CD4-positive, CD25-positive, alpha-beta regulatory T cell (primary cell): ENCODE measurements at regions not wholly inside any gene's neighbourhood (a gene's known extent, or its start where the extent isn't known, plus 50 kb on each side); places are given as distances from the start of the nearest gene placed in this dataset.

Experiments used
- ATAC-seq, 2 donors: fragments of 150-1000 bp; cut with Tn5 transposase; one replicate each; pipeline ENCODE4 v1.10.0; 2021; ENCODE audit warnings: low read depth in 2 of 2, moderate number of reproducible peaks in 2 of 2, moderate library complexity in 1 of 2
- DNase-seq, 3 donors: peaks; one replicate each; pipeline versions ENCODE4 v3.0.0 to v3.0.0-alpha.2; 2012 to 2022; ENCODE audit warnings: mixed read lengths in 1 of 3
- H3K27ac ChIP-seq: one replicate; pipeline ENCODE4 v1.7.0; 2013; ENCODE audit warnings: mild to moderate bottlenecking, low read length; ENCODE audit not compliant: insufficient read depth, poor library complexity, severe bottlenecking
- H3K27me3 ChIP-seq: one replicate; pipeline ENCODE4 v1.7.0; 2013; ENCODE audit warnings: low read length; ENCODE audit not compliant: control insufficient read depth, insufficient read depth
- H3K36me3 ChIP-seq: one replicate; pipeline ENCODE4 v1.7.0; 2013; ENCODE audit warnings: mild to moderate bottlenecking, low read length, moderate library complexity; ENCODE audit not compliant: control insufficient read depth, insufficient read depth
- H3K4me1 ChIP-seq: 2 replicates; pipeline ENCODE4 v1.7.0; 2013; ENCODE audit warnings: mild to moderate bottlenecking, low read length; ENCODE audit not compliant: insufficient read depth, control insufficient read depth, poor library complexity, severe bottlenecking
- H3K4me3 ChIP-seq: one replicate; pipeline ENCODE4 v1.7.0; 2013; ENCODE audit warnings: low read depth, mild to moderate bottlenecking, low read length, moderate library complexity
- H3K9me3 ChIP-seq, 2 experiments: 1 replicate in 1 of 2; 2 replicates in 1 of 2; pipeline ENCODE4 v1.7.0; 2013; ENCODE audit warnings: low read length in 2 of 2, mild to moderate bottlenecking in 1 of 2, moderate library complexity in 1 of 2; ENCODE audit not compliant: control insufficient read depth in 2 of 2
- H3K27ac Mint-ChIP-seq, 3 donors: one replicate each; pipeline ENCODE4 v1.8.0; 2020 to 2022; ENCODE audit warnings: mild to moderate bottlenecking in 3 of 3, mixed read lengths in 3 of 3, moderate library complexity in 2 of 3
- H3K27me3 Mint-ChIP-seq: one replicate; pipeline ENCODE4 v1.8.0; 2022; ENCODE audit warnings: mild to moderate bottlenecking, mixed read lengths
- H3K36me3 Mint-ChIP-seq: one replicate; pipeline ENCODE4 v1.8.0; 2020; ENCODE audit warnings: mixed read lengths
- H3K4me1 Mint-ChIP-seq, 4 donors: one replicate each; pipeline ENCODE4 v1.8.0; 2020 to 2022; ENCODE audit warnings: mixed read lengths in 4 of 4, mild to moderate bottlenecking in 1 of 4
- H3K4me3 Mint-ChIP-seq, 4 donors: one replicate each; pipeline ENCODE4 v1.8.0; 2020 to 2022; ENCODE audit warnings: mild to moderate bottlenecking in 4 of 4, mixed read lengths in 4 of 4, moderate library complexity in 3 of 4
- H3K9me3 Mint-ChIP-seq, 7 donors: one replicate each; pipeline ENCODE4 v1.8.0; 2020 to 2022; ENCODE audit warnings: mixed read lengths in 7 of 7, mild to moderate bottlenecking in 3 of 7, moderate library complexity in 2 of 7

DNA sequence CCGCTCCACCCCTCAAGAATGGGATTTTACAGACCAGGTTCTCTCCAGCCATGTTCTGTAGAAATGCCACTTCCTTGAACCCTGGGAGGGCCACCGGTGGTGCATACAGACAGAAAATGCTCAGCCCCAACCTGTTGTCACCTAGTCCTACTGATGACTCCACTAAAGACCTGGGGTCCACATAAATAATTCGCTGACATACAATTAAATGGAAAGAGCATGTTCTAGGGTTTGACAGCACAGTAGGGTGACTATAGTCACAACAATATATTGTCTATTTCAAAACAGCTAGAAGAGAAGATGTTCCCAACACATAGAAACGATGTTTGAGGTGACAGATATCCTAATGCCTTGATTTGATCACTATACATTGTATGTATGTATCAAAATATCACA, 155.6 kb upstream of the NEBL start:
- Mint-ChIP-seq H3K4me3 (no peak overlapping the region), H3K4me1 (peaks cover 10 to 47% (median 14%) of the 10 kb centered on the region in 4 donors)
- H3K36me3 ChIP-seq = no peaks in the 10 kb centered on the region

DNA sequence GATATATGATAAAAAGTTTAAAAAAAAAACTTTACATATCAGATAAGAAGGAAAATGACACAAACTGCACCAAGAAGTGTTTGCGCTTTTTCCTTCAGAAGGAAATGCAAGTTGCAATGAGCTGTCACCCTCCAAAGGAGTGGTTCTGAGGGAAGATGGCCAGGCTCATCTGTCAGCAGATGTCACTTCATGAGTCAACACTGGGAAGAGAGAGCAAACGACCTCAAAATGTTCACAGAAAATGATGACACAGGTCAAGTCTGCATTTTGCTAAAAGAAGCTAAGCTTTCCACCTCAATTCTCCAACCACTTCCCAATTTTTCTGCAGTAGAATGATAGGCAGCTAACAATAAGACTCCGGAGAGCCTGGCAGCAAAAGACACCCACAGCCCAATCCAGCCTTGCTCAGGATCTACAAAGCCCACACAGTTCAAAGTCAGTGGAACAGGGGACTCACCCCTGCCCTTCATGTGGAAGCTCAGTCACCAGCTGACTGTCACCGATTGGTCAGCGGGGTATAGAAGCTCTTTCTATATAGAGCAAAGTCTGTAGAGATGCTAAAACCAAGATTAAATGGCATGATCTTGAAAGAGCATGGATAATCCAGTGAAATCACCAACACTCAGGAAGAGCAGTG, 155.1 kb upstream of the NEBL start:
- H3K4me3 Mint-ChIP-seq = no peak overlapping the region
- H3K4me1 ChIP-seq = no peaks in the 10 kb centered on the region
- no peaks in the 10 kb centered on the region for H3K27me3 ChIP-seq
- H3K9me3 Mint-ChIP-seq = peaks cover 0 to 9% (median 2%) of the 10 kb centered on the region in 7 donors
- no peak overlapping the region for H3K4me3 ChIP-seq
- no peak for DNase-seq
- H3K36me3 Mint-ChIP-seq = no peaks in the 10 kb centered on the region
- H3K9me3 ChIP-seq = no peaks in the 10 kb centered on the region
- ATAC-seq = no peak
- H3K27me3 Mint-ChIP-seq = no peaks in the 10 kb centered on the region
- H3K27ac Mint-ChIP-seq = no peak overlapping the region
- H3K36me3 ChIP-seq = no peaks in the 10 kb centered on the region
- H3K4me1 Mint-ChIP-seq = peaks cover 10 to 47% (median 14%) of the 10 kb centered on the region in 4 donors
- no peak overlapping the region for H3K27ac ChIP-seq

More for the DNA sequence above, 155.6 kb upstream of the NEBL start:
- Histone ChIP-seq H3K4me3 (no peak overlapping the region), H3K27ac (no peak overlapping the region), H3K4me1 (no peaks in the 10 kb centered on the region), H3K9me3 (no peaks in the 10 kb centered on the region), H3K27me3 (no peaks in the 10 kb centered on the region)
- DNase-seq (no peak), ATAC-seq (no peak)
- no peak overlapping the region for H3K27ac Mint-ChIP-seq
- H3K27me3 Mint-ChIP-seq = no peaks in the 10 kb centered on the region
- H3K9me3 Mint-ChIP-seq = peaks cover 0 to 10% (median 2%) of the 10 kb centered on the region in 7 donors
- no peaks in the 10 kb centered on the region for H3K36me3 Mint-ChIP-seq

DNA sequence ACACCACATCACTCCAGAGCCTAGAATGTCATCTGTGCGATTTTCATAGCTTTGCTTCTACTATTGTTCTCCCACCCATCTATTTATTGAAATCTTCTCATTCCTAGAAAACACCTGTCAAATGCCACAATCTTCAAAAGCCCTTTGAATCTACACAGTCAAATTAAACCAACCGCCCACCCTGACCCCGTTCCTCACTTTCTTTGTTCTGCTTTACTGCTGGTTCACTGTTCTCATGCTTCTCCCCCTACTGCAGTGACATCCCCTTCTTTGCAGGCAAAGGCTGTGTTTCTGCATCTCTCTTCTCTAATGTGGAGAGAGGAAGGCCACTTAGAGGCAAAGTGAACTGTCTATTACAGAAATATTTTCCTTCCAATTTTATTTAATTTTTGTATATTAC, 152.4 kb upstream of the NEBL start:
- H3K4me1 Mint-ChIP-seq = peaks cover 0 to 23% (median 6%) of the 10 kb centered on the region in 4 donors
- no peak for DNase-seq

DNA sequence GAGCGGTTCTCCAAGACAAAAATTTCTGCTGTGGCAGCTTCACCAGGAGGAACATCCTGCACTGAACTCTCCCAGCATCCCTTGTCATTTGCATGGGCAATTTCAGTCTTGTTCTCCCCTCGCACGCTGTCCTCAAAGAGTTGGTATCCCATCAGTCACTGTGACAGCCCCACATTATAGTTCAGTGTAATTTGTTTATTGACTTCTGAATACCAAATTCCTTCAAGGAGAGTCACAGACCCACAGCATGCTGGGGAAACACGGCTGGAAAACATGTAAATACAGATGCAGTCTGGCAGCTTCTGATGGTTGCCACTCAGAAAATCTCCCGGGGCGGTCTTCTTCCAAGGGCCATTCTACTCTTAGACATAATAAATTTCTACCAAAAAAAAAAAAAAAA, 151.0 kb upstream of the NEBL start:
- Histone ChIP-seq H3K4me3 (no peak overlapping the region), H3K4me1 (no peaks in the 10 kb centered on the region), H3K36me3 (no peaks in the 10 kb centered on the region), H3K27me3 (no peaks in the 10 kb centered on the region), H3K9me3 (no peaks in the 10 kb centered on the region), H3K27ac (no peak overlapping the region)
- H3K27ac Mint-ChIP-seq = peak overlapping the region in 1 of 3 donors; percentile 66
- no peak for DNase-seq
- H3K27me3 Mint-ChIP-seq = no peaks in the 10 kb centered on the region
- no peak for ATAC-seq
- H3K9me3 Mint-ChIP-seq = peaks cover 0 to 7% (median 1%) of the 10 kb centered on the region in 7 donors
- H3K36me3 Mint-ChIP-seq = no peaks in the 10 kb centered on the region
- H3K4me3 Mint-ChIP-seq = no peak overlapping the region
- H3K4me1 Mint-ChIP-seq = peaks cover 0 to 19% (median 4%) of the 10 kb centered on the region in 4 donors

More for the DNA sequence above, 152.4 kb upstream of the NEBL start:
- no peak overlapping the region for H3K4me3 ChIP-seq
- no peaks in the 10 kb centered on the region for H3K9me3 ChIP-seq
- no peaks in the 10 kb centered on the region for H3K4me1 ChIP-seq
- no peaks in the 10 kb centered on the region for H3K36me3 Mint-ChIP-seq
- H3K27me3 ChIP-seq = no peaks in the 10 kb centered on the region
- H3K27ac Mint-ChIP-seq = no peak overlapping the region
- H3K4me3 Mint-ChIP-seq = no peak overlapping the region
- H3K27me3 Mint-ChIP-seq = no peaks in the 10 kb centered on the region
- H3K36me3 ChIP-seq = no peaks in the 10 kb centered on the region
- peaks cover 0 to 7% (median 1%) of the 10 kb centered on the region in 7 donors for H3K9me3 Mint-ChIP-seq
- no peak overlapping the region for H3K27ac ChIP-seq
- ATAC-seq = no peak

DNA sequence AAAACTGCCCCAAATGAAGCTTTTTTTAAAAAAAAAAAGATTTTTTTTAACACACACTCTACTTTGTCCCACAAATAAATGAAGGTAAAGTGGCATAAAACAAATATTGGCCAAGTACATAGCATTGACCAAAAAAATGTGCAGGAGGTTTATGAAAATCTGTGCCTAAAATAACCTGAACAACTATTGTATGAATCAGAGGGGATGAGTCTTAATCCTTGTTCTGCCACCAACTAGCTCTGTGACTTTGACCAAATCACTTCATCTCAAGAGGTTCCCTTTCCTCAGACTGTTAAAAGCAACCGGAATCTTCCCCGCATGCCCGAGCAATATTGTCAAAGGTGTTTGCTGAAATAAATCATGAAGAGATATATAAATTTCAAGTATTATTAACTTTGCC, 150.4 kb upstream of the NEBL start:
- Histone ChIP-seq H3K27ac (no peak overlapping the region), H3K27me3 (no peaks in the 10 kb centered on the region), H3K4me1 (no peaks in the 10 kb centered on the region), H3K4me3 (no peak overlapping the region), H3K36me3 (no peaks in the 10 kb centered on the region), H3K9me3 (no peaks in the 10 kb centered on the region)
- no peak for DNase-seq
- Mint-ChIP-seq H3K36me3 (no peaks in the 10 kb centered on the region), H3K4me3 (no peak overlapping the region), H3K27ac (no peak overlapping the region), H3K27me3 (no peaks in the 10 kb centered on the region), H3K9me3 (peaks cover 0 to 7% (median 1%) of the 10 kb centered on the region in 7 donors), H3K4me1 (peaks cover 0 to 19% (median 4%) of the 10 kb centered on the region in 4 donors)
- no peak for ATAC-seq

DNA sequence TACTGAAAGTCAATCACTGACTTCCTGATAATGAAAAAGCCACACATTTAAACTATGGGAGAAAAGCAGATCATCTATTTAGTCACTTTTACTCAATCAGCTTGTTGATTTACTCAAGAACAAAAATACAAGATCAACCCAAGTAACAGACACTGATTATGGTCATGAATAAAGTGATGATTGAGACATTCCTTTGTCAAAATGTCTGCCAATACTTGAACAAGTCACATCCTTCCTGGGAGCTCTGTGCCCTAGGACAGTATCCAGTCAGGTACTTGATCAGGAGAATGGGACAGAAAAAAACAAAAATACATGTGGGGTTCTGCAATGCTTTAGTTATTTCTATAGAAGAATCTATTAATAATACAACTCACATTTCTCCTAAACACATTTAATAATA, 150.0 kb upstream of the NEBL start:
- Histone ChIP-seq H3K27ac (no peak overlapping the region), H3K4me1 (no peaks in the 10 kb centered on the region), H3K36me3 (no peaks in the 10 kb centered on the region), H3K27me3 (no peaks in the 10 kb centered on the region), H3K4me3 (no peak overlapping the region), H3K9me3 (no peaks in the 10 kb centered on the region)
- Mint-ChIP-seq H3K36me3 (no peaks in the 10 kb centered on the region), H3K9me3 (peaks cover 0 to 7% (median 1%) of the 10 kb centered on the region in 7 donors), H3K4me3 (no peak overlapping the region), H3K27me3 (no peaks in the 10 kb centered on the region), H3K27ac (no peak overlapping the region), H3K4me1 (peaks cover 0 to 19% (median 4%) of the 10 kb centered on the region in 4 donors)
- DNase-seq (no peak), ATAC-seq (no peak)

DNA sequence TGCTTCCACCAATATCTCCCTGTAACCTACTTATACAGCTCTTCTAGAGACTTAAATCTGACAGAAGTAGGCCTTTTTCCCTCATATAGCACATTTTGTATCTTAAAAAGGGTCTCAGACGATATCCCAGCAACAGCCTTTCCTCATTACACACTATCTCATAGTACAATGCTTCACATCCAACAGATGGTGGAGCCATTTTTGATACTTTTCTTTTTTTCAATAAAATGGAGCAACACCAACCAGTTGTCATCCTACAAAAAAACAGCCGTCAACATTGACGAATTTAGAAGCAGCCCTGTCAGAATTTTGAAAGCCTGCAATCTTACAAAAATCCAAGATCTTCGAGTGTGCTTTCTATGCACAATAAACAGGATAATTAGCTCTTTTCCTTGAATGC, 145.9 kb upstream of the NEBL start:
- DNase-seq = no peak
- no peaks in the 10 kb centered on the region for H3K36me3 ChIP-seq
- peaks cover 0 to 6% (median 0%) of the 10 kb centered on the region in 7 donors for H3K9me3 Mint-ChIP-seq
- H3K27me3 Mint-ChIP-seq = no peaks in the 10 kb centered on the region
- H3K4me3 Mint-ChIP-seq = no peak overlapping the region
- H3K4me1 ChIP-seq = no peaks in the 10 kb centered on the region
- H3K4me3 ChIP-seq = no peak overlapping the region
- peaks cover 0 to 2% (median 0%) of the 10 kb centered on the region in 4 donors for H3K4me1 Mint-ChIP-seq
- H3K27me3 ChIP-seq = no peaks in the 10 kb centered on the region
- H3K27ac Mint-ChIP-seq = no peak overlapping the region
- H3K27ac ChIP-seq = no peak overlapping the region
- no peaks in the 10 kb centered on the region for H3K9me3 ChIP-seq
- no peaks in the 10 kb centered on the region for H3K36me3 Mint-ChIP-seq
- ATAC-seq = no peak

DNA sequence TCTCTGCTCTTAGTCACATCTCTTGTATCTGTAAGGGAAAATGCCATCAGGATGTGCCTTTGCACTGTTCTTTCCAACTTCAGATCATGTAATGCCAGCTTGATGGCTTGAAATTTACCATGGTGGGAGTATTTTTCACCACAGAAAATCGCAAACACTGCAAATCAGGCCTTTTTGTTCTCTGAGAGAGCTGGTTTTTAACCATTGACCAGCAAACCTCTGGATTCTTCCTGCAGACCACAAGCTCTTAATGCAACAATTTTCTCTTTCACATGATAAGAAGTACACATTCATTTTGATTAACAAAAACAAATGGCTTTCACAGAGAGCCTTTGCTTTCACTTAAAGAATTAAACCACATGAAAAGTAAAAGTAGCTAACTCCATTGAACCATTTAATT, 145.4 kb upstream of the NEBL start:
- no peak overlapping the region for H3K27ac Mint-ChIP-seq
- no peaks in the 10 kb centered on the region for H3K36me3 ChIP-seq
- no peaks in the 10 kb centered on the region for H3K4me1 ChIP-seq
- peaks cover 0 to 2% (median 0%) of the 10 kb centered on the region in 4 donors for H3K4me1 Mint-ChIP-seq
- no peaks in the 10 kb centered on the region for H3K27me3 ChIP-seq
- no peak overlapping the region for H3K27ac ChIP-seq
- H3K4me3 Mint-ChIP-seq = no peak overlapping the region
- H3K36me3 Mint-ChIP-seq = no peaks in the 10 kb centered on the region
- H3K9me3 ChIP-seq = no peaks in the 10 kb centered on the region
- peaks cover 0 to 6% (median 2%) of the 10 kb centered on the region in 7 donors for H3K9me3 Mint-ChIP-seq
- no peak for ATAC-seq
- no peak for DNase-seq
- no peak overlapping the region for H3K4me3 ChIP-seq
- H3K27me3 Mint-ChIP-seq = no peaks in the 10 kb centered on the region
